GM23338 (cell line): ENCODE measurements at regions not wholly inside any gene's neighbourhood (a gene's known extent, or its start where the extent isn't known, plus 50 kb on each side); places are given as distances from the start of the nearest gene placed in this dataset.

Experiments used
- ATAC-seq: fragments of 200-7000 bp; cut with Tn5 transposase; 3 replicates; pipeline ENCODE4 v1.9.1; 2020
- DNase-seq: peaks from one replicate; pipeline ENCODE4 v3.0.0-alpha.2; 2015; ENCODE audit warnings: low spot score
- H2AFZ ChIP-seq: fragments of 200-600 bp; sonication (generic); 2 replicates; pipeline ENCODE4 v1.8.0; 2016; ENCODE audit warnings: antibody characterized with exemption, mild to moderate bottlenecking, moderate library complexity
- H3F3A ChIP-seq: fragments of 200-600 bp; sonication (generic); replicated peaks from 2 replicates; pipeline ENCODE4 v1.8.0; 2017; ENCODE audit warnings: antibody characterized with exemption, mixed run types, low read depth
- H3K27ac ChIP-seq: fragments of 200-600 bp; sonication (generic); 2 replicates; pipeline ENCODE4 v1.6.1; 2016; ENCODE audit warnings: low read depth
- H3K27me3 ChIP-seq: fragments of 200-600 bp; sonication (generic); 2 replicates; pipeline ENCODE4 v1.8.0; 2016; ENCODE audit warnings: mild to moderate bottlenecking, mixed run types, moderate library complexity; ENCODE audit not compliant: insufficient read depth
- H3K36me3 ChIP-seq: fragments of 200-600 bp; sonication (generic); 2 replicates; pipeline ENCODE4 v1.8.0; 2016; ENCODE audit warnings: mild to moderate bottlenecking; ENCODE audit not compliant: insufficient read depth
- H3K4me1 ChIP-seq: fragments of 200-600 bp; sonication (generic); 2 replicates; pipeline ENCODE4 v1.8.0; 2016; ENCODE audit warnings: mild to moderate bottlenecking, moderate library complexity; ENCODE audit not compliant: insufficient read depth
- H3K4me2 ChIP-seq: fragments of 200-600 bp; sonication (generic); 2 replicates; pipeline ENCODE4 v1.7.1; 2017; ENCODE audit warnings: mixed run types
- H3K4me3 ChIP-seq: fragments of 200-600 bp; sonication (generic); 2 replicates; pipeline ENCODE4 v1.6.1; 2016; ENCODE audit warnings: mixed run types
- H3K79me2 ChIP-seq: fragments of 200-600 bp; sonication (generic); replicated peaks from 2 replicates; pipeline ENCODE4 v1.8.0; 2017; ENCODE audit warnings: mild to moderate bottlenecking; ENCODE audit not compliant: insufficient read depth
- H3K9me2 ChIP-seq: fragments of 200-600 bp; sonication (generic); 2 replicates; pipeline ENCODE4 v1.8.0; 2017; ENCODE audit not compliant: insufficient read depth
- H4K20me1 ChIP-seq: fragments of 200-600 bp; sonication (generic); replicated peaks from 2 replicates; pipeline ENCODE4 v1.8.0; 2017; ENCODE audit warnings: mild to moderate bottlenecking; ENCODE audit not compliant: insufficient read depth
- H3K27ac Mint-ChIP-seq: 2 replicates; pipeline ENCODE4 v1.8.0; 2020; ENCODE audit warnings: inconsistent platforms, mild to moderate bottlenecking, moderate library complexity, mixed read lengths
- H3K27me3 Mint-ChIP-seq: 3 replicates; pipeline ENCODE4 v1.8.0; 2022; ENCODE audit warnings: low read depth, mild to moderate bottlenecking, moderate library complexity, mixed read lengths, inconsistent platforms; ENCODE audit not compliant: insufficient read depth, poor library complexity
- H3K36me3 Mint-ChIP-seq: 3 replicates; pipeline ENCODE4 v1.8.0; 2021; ENCODE audit warnings: low read depth, mild to moderate bottlenecking, inconsistent platforms, moderate library complexity, mixed read lengths
- H3K4me1 Mint-ChIP-seq: 3 replicates; pipeline ENCODE4 v1.8.0; 2020; ENCODE audit warnings: mild to moderate bottlenecking, inconsistent platforms, mixed read lengths
- H3K4me3 Mint-ChIP-seq: 3 replicates; pipeline ENCODE4 v1.8.0; 2021; ENCODE audit warnings: moderate library complexity, mild to moderate bottlenecking, inconsistent platforms, mixed read lengths
- H3K9me3 Mint-ChIP-seq: 3 replicates; pipeline ENCODE4 v1.8.0; 2020; ENCODE audit warnings: moderate library complexity, mild to moderate bottlenecking, inconsistent platforms, mixed read lengths
- EZH2phosphoT487 ChIP-seq: fragments of 200-600 bp; sonication (generic); IDR thresholded peaks from one replicate; pipeline ENCODE4 v1.8.1; 2018; ENCODE audit warnings: antibody characterized with exemption; ENCODE audit not compliant: unreplicated experiment
- NANOG ChIP-seq: IDR thresholded peaks from 2 replicates; pipeline ENCODE4 v1.6.1; 2016; ENCODE audit warnings: antibody characterized with exemption, borderline replicate concordance
- STAT1 ChIP-seq: IDR thresholded peaks from one replicate; pipeline ENCODE4 v1.6.1; 2016; ENCODE audit warnings: antibody characterized with exemption; ENCODE audit not compliant: unreplicated experiment
- ZNF114 ChIP-seq: fragments of 250-450 bp; sonication (Bioruptor Pico); IDR thresholded peaks from 2 replicates; pipeline ENCODE4 v1.5.0; 2020; ENCODE audit warnings: mild to moderate bottlenecking, moderate library complexity
- ZNF331 ChIP-seq: fragments of 250-450 bp; sonication (Bioruptor Pico); IDR thresholded peaks from 2 replicates; pipeline ENCODE4 v1.5.0; 2020; ENCODE audit warnings: low read depth, mild to moderate bottlenecking, moderate library complexity
- ZNF462 ChIP-seq: fragments of 250-450 bp; sonication (Bioruptor Pico); IDR thresholded peaks from 2 replicates; pipeline ENCODE4 v1.5.0; 2020; ENCODE audit warnings: mild to moderate bottlenecking, moderate library complexity
- TF ChIP-seq, protein P1 (sequence below): IDR thresholded peaks from one replicate; pipeline ENCODE4 v1.6.1; 2018; ENCODE audit warnings: antibody characterized with exemption; ENCODE audit not compliant: unreplicated experiment

DNA sequence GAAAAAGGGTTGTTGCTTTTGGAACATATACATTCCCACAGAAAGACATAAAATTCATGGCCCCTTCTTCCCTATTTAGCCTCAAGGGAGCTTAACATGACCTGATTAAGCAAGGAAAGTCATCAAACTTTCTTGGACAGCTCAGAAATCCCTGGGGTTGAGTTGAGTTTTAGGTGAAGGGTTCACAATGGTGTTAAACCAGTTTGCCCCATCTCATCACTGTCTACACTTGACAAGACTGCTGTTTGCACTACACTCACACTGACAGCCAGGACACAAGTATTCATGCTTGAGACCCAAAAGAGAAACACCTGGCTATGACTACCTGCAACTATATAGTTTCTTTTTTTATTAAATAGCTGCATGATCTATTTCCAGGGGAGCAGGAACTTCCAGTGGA lies 209.8 kb upstream of the TMEM45B start (continued):
- TF ChIP-seq, protein P1, sequence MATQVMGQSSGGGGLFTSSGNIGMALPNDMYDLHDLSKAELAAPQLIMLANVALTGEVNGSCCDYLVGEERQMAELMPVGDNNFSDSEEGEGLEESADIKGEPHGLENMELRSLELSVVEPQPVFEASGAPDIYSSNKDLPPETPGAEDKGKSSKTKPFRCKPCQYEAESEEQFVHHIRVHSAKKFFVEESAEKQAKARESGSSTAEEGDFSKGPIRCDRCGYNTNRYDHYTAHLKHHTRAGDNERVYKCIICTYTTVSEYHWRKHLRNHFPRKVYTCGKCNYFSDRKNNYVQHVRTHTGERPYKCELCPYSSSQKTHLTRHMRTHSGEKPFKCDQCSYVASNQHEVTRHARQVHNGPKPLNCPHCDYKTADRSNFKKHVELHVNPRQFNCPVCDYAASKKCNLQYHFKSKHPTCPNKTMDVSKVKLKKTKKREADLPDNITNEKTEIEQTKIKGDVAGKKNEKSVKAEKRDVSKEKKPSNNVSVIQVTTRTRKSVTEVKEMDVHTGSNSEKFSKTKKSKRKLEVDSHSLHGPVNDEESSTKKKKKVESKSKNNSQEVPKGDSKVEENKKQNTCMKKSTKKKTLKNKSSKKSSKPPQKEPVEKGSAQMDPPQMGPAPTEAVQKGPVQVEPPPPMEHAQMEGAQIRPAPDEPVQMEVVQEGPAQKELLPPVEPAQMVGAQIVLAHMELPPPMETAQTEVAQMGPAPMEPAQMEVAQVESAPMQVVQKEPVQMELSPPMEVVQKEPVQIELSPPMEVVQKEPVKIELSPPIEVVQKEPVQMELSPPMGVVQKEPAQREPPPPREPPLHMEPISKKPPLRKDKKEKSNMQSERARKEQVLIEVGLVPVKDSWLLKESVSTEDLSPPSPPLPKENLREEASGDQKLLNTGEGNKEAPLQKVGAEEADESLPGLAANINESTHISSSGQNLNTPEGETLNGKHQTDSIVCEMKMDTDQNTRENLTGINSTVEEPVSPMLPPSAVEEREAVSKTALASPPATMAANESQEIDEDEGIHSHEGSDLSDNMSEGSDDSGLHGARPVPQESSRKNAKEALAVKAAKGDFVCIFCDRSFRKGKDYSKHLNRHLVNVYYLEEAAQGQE, result no peak
- TF ChIP-seq EZH2phosphoT487 (no peak), ZNF114 (no peak), NANOG (no peak), ZNF462 (CRISPR knock-in tag) (no peak)

DNA sequence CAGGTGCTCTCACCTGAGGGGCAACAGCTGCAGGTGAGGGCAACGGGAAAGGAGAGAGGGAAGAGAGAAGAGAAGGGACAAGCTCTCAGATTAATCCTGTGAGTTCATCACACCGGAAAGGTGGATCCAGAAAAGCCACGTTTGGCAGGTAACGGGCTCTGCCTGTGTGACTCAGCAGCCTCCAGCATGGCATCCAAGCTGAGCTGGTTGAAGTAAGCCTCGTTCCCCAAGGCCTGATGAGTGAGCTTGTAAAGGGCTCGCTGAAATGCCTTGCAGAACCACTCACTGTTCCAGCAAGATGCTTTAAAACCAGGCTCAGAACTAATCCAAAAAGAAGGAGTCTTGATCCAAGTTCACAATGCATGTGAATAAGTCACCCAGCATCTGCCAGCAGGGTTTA lies 206.9 kb upstream of the TMEM45B start:
- DNase-seq (no peak), ATAC-seq (no peak)
- Mint-ChIP-seq H3K27me3 (peaks cover 3% of the 10 kb centered on the region), H3K9me3 (no peaks in the 10 kb centered on the region), H3K4me3 (no peak overlapping the region), H3K27ac (no peak overlapping the region), H3K4me1 (no peaks in the 10 kb centered on the region), H3K36me3 (no peaks in the 10 kb centered on the region)
- Histone ChIP-seq H3K27ac (no peak overlapping the region), H3K4me3 (no peak overlapping the region), H3K27me3 (no peaks in the 10 kb centered on the region), H3F3A (no peaks in the 10 kb centered on the region), H3K9me2 (no peaks in the 10 kb centered on the region), H3K4me1 (no peaks in the 10 kb centered on the region), H4K20me1 (no peaks in the 10 kb centered on the region), H3K36me3 (no peaks in the 10 kb centered on the region), H3K79me2 (no peaks in the 10 kb centered on the region), H3K4me2 (no peak overlapping the region), H2AFZ (no peak overlapping the region)
- TF ChIP-seq STAT1 (no peak), ZNF331 (CRISPR knock-in tag) (no peak), NANOG (no peak)
- TF ChIP-seq, protein P1, result no peak
